ENCODE measurements at regions not wholly inside any gene's neighbourhood (a gene's known extent, or its start where the extent isn't known, plus 50 kb on each side); places are given as distances from the start of the nearest gene placed in this dataset.
"Not testable (repeated sequence)": the region's sequence is repeated elsewhere in the genome, so short reads cannot be mapped to it uniquely, and the experiment has no call there.

DNA sequence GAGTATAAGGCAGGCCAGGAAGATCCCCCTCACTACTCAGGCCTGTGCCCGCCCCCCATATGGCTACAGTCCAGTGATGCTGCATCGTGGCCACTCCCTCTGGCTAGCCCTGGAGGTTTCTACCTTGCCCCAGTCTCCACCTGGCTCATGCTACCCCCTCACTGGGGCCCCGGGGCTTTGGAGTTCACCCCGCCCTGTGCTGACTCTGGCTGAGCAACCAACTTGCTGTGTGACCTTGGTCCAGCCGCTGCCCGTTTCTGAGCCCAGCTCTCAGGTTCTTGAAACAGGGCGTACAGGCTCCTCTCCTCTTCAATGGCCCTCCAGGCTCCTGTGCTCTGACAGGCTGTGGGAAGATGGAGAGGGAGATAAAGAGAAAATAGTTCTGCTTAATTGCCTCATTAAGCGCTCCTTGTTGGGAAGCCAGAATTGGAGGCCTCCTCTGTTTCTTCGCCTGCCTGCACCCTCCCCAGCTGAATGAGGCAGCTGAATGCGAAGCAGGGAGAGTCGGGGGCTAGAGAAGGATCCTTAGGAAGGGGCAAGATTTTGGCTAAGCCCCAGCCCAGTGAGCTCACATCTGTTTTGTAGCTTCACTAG is 138.2 kb upstream of the NCOR2 start:
- no peak for DNase-seq

DNA sequence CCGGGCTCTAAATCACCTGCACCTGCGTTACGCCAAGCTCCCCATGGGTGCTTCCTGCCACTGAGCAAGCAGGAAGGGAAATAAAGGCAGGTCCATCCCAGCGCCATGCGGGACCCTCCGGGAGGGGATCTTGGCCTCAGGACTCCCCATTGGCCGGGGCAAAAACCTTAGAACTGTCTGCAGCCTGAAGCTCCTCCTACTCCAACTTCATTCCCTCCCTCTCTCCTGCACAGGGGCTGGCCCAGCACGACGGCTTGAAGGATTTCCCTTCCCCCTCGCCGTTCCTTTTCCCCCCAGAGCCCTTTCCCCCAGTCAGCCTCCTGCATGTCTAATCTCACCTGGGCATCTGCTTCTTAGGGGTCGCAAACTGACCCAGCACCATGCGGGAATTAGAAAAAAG is 137.2 kb upstream of the NCOR2 start:
- no peak for DNase-seq

- no peak for DNase-seq
These were observed 136.4 kb upstream of the NCOR2 start for GRCh38 chr12:124703856-124704255.

GRCh38 chr12:124702736-124703135 is 135.3 kb upstream of the NCOR2 start:
- DNase-seq = no peak

- DNase-seq = no peak
These were observed 133.6 kb upstream of the NCOR2 start for GRCh38 chr12:124700810-124701592.

GRCh38 chr12:124699909-124700308 is 132.5 kb upstream of the NCOR2 start:
- DNase-seq = no peak

DNA sequence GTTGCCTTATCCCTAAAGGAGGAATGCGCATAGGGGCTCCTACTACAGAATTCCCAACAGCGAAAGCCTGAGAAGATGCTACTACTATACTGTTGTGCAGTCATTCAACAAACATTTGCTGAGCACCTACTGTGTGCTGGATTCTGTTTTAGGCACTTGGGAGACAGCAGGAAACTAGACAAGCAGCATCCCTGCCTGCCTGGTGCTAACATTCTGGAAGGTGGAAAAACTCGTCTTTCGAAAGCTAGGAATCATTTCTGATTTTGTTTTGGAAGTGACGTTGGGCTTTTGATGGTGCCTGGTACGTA is 131.5 kb upstream of the NCOR2 start:
- no peak for DNase-seq

DNA sequence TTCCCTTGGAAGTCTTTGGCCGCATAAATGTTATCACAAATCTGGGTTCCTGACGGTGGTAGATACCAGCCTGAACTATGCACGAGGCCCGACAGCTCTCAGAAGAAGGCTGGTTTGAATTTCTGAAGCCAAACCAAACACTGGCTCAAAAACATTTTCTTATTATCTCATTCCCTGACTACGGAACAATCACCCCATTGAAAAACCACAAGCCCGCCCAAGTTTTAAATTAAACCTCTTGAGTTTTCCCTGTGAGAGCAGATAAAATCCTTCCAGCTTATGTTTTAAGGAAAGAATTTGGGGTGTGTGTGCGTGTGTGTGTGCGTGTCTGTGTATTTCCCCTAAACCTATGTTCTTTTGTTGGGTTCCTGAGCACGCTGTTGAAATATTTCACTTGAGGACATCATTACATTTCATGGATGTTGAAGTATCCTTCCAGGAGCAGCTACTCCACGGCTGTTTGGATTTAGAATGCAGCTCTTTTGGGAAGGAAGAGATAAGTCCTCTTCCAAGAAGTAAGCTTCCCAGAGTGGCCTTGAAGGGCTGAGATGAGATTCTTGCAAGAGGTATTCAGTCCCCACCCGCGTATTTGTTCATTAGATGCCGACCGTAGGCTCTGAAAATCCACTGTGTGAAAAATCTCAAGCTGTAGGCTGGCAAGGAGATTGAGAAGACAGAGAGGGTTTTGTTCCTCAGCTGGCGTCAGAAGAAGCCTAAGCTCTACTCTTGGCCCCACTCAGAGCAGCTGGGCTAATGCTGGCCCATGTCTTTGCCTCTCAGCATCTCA is 131.0 kb upstream of the NCOR2 start:
- no peak for DNase-seq

DNA sequence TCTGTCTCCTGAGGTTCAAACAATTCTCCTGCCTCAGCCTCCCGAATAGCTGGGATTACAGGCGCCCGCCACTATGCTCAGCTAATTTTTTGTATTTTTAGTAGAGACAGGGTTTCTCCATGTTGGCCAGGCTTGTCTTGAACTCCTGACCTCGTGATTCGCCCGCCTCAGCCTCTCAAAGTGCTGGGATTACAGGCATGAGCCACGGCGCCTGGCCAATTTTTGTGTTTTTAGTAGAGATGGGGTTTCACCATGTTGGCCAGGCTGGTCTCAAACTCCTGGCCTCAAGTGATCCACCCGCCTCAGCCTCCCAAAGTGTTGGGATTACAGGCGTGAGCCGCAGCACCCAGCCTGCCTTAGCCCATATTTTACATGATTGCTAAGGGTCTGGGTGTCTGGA is 130.3 kb upstream of the NCOR2 start:
- not testable (repeated sequence) for DNase-seq

GRCh38 chr12:124696693-124697476 is 129.5 kb upstream of the NCOR2 start:
- DNase-seq = no peak

- no peak for DNase-seq
These were observed 128.4 kb upstream of the NCOR2 start for GRCh38 chr12:124695861-124696260.

DNA sequence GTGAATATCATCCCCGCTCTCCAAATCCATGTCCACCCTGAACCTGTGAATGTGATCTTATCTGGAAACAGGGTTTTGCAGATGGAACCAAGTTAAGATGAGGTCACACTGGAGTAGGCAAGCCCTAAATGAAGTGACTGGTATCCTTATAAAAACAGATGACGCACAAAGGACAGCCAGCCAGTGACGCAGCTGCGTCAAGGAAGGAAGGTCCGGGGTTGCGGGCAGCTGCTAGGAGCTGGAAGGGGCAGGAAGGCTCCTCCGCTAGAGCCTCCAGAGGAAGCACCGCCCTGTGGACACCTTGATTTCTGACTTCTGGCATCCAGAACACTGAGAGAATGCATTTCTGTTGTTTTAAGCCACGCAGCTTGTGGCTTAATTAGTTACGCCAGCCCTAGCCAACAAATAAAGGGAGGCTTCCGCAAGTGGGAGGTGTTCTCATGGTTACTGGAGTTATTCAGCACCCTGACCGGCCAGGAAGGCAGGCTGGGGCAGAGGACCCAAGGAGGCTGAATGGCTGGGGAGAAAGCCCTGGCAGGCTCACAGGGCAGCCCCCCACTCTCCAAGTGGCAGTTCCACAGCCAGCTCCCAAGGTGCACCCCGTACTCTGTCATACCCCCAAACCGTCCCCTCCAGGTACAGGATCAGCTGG is 127.6 kb upstream of the NCOR2 start:
- no peak for DNase-seq

- DNase-seq = peak; percentile 57
These were observed 126.8 kb upstream of the NCOR2 start for GRCh38 chr12:124694250-124694649.

DNA sequence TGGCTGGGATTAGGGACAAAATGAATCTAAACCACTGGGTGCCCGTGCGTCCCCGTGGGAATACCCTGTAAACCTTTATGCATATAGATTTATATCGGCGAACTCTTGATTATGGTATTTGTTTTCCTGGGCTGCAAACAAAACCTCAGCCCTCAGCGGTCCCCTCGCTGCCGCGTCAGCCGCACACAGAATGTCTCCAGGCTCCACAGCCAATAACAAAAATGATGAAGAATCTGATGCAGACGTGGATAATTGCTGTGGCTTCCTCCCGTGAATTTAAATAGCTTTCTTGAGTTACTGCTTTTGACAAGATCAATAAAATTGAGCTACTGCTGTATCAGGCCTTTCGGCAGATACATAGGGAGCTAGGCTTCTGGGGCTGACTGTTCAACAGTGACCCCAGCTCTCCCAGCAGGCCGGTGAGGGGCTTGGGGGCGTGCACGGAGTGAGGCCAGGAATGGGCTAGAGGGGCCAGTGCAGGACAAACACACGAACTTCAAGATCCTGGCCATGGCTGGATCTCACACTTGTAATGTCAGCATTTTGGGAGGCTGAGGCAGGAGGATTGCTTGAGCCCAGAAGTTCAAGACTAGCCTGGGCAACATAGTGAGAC is 125.8 kb upstream of the NCOR2 start:
- no peak for DNase-seq

DNA sequence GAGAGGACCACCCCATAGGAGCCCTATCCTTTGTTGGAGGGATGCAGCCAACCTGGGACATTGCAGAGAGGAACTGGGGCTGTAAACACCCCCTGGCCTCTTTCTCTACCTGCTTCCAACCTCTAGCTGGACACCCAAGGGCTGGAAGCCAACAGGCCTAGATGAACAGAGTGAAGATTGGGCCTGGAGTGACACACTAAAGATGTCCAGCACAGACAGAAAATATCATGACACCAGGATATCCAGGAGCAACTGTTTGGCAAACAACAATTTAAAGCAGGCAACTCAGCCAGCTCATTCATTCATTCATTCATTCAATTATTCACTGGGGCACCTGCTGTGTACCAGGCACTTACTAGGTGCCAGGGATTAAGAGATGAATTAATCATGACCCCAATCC is 125.0 kb upstream of the NCOR2 start:
- no peak for DNase-seq

DNA sequence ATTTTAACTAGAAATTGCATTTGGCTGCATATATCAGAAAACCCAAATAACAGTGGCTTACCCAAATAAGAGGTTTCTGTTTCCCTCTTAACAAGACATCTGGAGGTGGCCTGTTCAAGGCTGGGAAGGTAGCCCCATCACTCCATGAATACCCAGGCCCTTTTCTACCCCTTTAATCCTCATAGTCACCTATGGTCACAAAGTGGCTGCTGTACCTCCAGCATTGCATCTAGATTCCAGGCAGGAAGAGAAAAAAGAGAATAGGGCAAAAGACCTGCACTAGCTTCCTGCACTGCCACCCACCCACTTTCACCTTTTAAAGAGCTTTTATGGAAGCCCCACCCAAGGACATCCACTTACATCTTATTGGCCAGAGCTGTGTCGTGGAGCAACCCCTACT is 124.0 kb upstream of the NCOR2 start:
- DNase-seq = no peak

GRCh38 chr12:124689631-124690030 is 122.2 kb upstream of the NCOR2 start:
- DNase-seq = no peak

DNA sequence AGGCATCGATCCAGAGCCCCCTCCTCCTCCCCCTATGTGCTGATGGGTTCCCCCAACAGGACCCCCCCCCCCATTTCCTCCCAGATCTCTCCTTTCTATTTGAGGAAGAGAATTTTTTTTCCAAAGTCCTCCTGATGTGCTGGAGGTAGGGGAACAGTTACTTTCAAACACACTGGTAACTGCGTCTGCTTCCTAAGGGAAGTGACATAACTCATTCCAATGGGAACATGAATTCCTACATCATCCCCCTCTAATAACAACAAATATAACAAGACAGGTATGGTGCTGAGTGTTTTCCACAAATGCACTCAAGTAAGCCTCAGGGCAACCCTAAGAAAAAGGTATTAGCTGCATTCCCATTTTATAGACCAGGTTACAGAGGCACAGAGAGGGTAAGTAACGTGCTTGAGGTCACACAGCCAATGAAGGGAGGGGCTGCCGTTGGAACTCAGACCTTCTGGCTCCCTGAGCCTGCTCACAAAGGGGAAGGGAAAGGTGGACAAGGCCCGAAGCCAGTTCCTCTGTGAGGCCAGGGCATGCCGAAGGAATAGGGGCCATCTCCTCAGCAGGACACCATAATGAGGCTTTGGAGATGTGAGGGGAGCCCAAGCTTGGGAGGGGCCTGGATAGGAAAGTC is 121.1 kb upstream of the NCOR2 start:
- no peak for DNase-seq

DNA sequence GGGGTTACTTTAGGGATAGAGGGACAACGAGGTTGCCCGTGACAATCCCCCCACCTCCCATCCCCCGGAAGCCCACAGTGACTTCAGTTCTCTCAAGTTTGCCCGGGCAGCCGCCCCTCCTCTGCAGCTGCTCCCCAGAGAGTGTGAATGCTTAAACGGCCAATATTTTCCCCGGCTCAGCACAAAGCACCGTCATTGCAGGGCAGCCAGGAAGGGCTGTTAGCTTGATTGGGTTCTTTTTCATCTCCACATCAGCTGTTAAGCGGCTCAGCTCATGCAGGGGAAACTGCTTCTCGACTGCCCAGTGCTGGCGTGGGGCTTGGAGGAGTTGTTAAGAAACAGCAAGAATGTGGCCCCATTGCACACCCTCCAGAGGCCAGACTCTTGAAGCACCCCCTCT is 120.5 kb upstream of the NCOR2 start:
- no peak for DNase-seq

GRCh38 chr12:124687174-124687902 is 119.9 kb upstream of the NCOR2 start:
- DNase-seq = no peak

All from activated CD4-positive, alpha-beta T cell treated with anti-CD3 and anti-CD28 coated beads, Interleukin-10, Interleukin-2, amounts not matched to agents 100 ng/mL and 50 ng/mL, durations not matched to agents 16 hours and 8 hours (primary cell).